Endothelial cell (in vitro differentiated cells): ENCODE measurements at regions not wholly inside any gene's neighbourhood (a gene's known extent, or its start where the extent isn't known, plus 50 kb on each side); places are given as distances from the start of the nearest gene placed in this dataset.

Experiments used
- DNase-seq: peaks from one replicate; pipeline ENCODE4 v3.0.0; 2021; ENCODE audit warnings: low spot score
- H3K27ac Mint-ChIP-seq: one replicate; pipeline ENCODE4 v1.8.0; 2021; ENCODE audit warnings: mixed read lengths, inconsistent platforms; ENCODE audit not compliant: unreplicated experiment
- H3K27me3 Mint-ChIP-seq: one replicate; pipeline ENCODE4 v1.8.0; 2021; ENCODE audit warnings: mild to moderate bottlenecking, moderate library complexity, mixed read lengths, inconsistent platforms; ENCODE audit not compliant: unreplicated experiment
- H3K36me3 Mint-ChIP-seq: one replicate; pipeline ENCODE4 v1.8.0; 2021; ENCODE audit warnings: mild to moderate bottlenecking, low read depth, mixed read lengths, inconsistent platforms; ENCODE audit not compliant: unreplicated experiment
- H3K4me1 Mint-ChIP-seq: one replicate; pipeline ENCODE4 v1.8.0; 2021; ENCODE audit warnings: mild to moderate bottlenecking, mixed read lengths, inconsistent platforms; ENCODE audit not compliant: unreplicated experiment
- H3K4me3 Mint-ChIP-seq: one replicate; pipeline ENCODE4 v1.8.0; 2021; ENCODE audit warnings: mild to moderate bottlenecking, mixed read lengths, inconsistent platforms; ENCODE audit not compliant: unreplicated experiment
- H3K9me3 Mint-ChIP-seq: one replicate; pipeline ENCODE4 v1.8.0; 2021; ENCODE audit warnings: mixed read lengths, inconsistent platforms; ENCODE audit not compliant: unreplicated experiment
- CTCF ChIP-seq: fragments of 200-600 bp; sonication (generic); IDR thresholded peaks from one replicate; pipeline ENCODE4 v1.5.0; 2021; ENCODE audit warnings: antibody characterized with exemption; ENCODE audit not compliant: unreplicated experiment

- peak; percentile 16 for DNase-seq
- no peaks in the 10 kb centered on the region for H3K36me3 Mint-ChIP-seq
- no peaks in the 10 kb centered on the region for H3K27me3 Mint-ChIP-seq
- no peaks in the 10 kb centered on the region for H3K4me1 Mint-ChIP-seq
- no peak overlapping the region for H3K4me3 Mint-ChIP-seq
- TF ChIP-seq CTCF = peak; percentile 11
- H3K9me3 Mint-ChIP-seq = no peaks in the 10 kb centered on the region
- H3K27ac Mint-ChIP-seq = no peak overlapping the region
Measured at GRCh38 chr1:58013237-58013636, 533.3 kb downstream of the OMA1 start.

GRCh38 chr1:58011978-58012377 is 534.5 kb downstream of the OMA1 start:
- Mint-ChIP-seq H3K4me3 (no peak overlapping the region), H3K9me3 (no peaks in the 10 kb centered on the region), H3K36me3 (no peaks in the 10 kb centered on the region), H3K27ac (no peak overlapping the region), H3K4me1 (no peaks in the 10 kb centered on the region), H3K27me3 (no peaks in the 10 kb centered on the region)
- no peak for TF ChIP-seq CTCF
- DNase-seq = no peak

- Mint-ChIP-seq H3K27ac (no peak overlapping the region), H3K9me3 (no peaks in the 10 kb centered on the region), H3K4me1 (no peaks in the 10 kb centered on the region), H3K36me3 (no peaks in the 10 kb centered on the region), H3K4me3 (no peak overlapping the region), H3K27me3 (no peaks in the 10 kb centered on the region)
- DNase-seq = no peak
- TF ChIP-seq CTCF = no peak
Measured at GRCh38 chr1:58006421-58007046, 540.0 kb downstream of the OMA1 start.

- H3K27ac Mint-ChIP-seq = no peak overlapping the region
Measured at GRCh38 chr1:58005212-58005611, 541.3 kb downstream of the OMA1 start.

More at GRCh38 chr1:58005212-58005611, 541.3 kb downstream of the OMA1 start:
- no peaks in the 10 kb centered on the region for H3K4me1 Mint-ChIP-seq
- no peaks in the 10 kb centered on the region for H3K9me3 Mint-ChIP-seq
- H3K27me3 Mint-ChIP-seq = no peaks in the 10 kb centered on the region
- no peak overlapping the region for H3K4me3 Mint-ChIP-seq
- DNase-seq = no peak
- no peak for TF ChIP-seq CTCF
- H3K36me3 Mint-ChIP-seq = no peaks in the 10 kb centered on the region
